HG03039 (cell line): ENCODE measurements at regions not wholly inside any gene's neighbourhood (a gene's known extent, or its start where the extent isn't known, plus 50 kb on each side); places are given as distances from the start of the nearest gene placed in this dataset.
"Not testable (repeated sequence)": the region's sequence is repeated elsewhere in the genome, so short reads cannot be mapped to it uniquely, and the experiment has no call there.

ENCODE experiments used
- ATAC-seq: cut with Tn5 transposase; IDR thresholded peaks from one replicate; pipeline ENCODE4 v1.9.1; 2021; ENCODE audit warnings: mild to moderate bottlenecking, moderate library complexity; ENCODE audit not compliant: unreplicated experiment

- no peak for ATAC-seq
These were observed 147.0 kb upstream of the OR4E1 start for GRCh38 chr14:21820631-21821030.

DNA sequence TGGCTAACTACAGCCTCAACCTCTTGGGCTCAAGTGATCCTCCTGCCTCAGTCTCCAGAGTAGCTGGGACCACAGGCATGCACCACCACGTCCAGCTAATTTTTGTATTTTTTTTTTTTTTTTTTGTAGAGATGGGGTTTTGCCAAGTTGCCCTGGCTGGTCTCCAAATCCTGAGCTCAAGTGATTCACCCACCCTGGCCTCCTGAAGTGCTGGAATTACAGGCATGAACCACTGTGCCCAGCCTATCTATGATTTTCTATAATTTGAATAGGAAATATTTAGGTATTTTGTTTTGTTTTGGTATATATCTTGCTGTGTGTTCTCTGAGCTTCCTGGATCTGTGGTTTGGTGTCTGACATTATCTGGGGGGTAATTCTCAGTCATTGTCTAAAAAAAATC is 146.3 kb upstream of the OR4E1 start:
- ATAC-seq, result not testable (repeated sequence)

GRCh38 chr14:21817010-21817409 is 143.4 kb upstream of the OR4E1 start:
- ATAC-seq, result not testable (repeated sequence)

- no peak for ATAC-seq
These were observed 134.4 kb upstream of the OR4E1 start for GRCh38 chr14:21807975-21808374.

- no peak for ATAC-seq
These were observed 131.4 kb upstream of the OR4E1 start for GRCh38 chr14:21804981-21805380.

DNA sequence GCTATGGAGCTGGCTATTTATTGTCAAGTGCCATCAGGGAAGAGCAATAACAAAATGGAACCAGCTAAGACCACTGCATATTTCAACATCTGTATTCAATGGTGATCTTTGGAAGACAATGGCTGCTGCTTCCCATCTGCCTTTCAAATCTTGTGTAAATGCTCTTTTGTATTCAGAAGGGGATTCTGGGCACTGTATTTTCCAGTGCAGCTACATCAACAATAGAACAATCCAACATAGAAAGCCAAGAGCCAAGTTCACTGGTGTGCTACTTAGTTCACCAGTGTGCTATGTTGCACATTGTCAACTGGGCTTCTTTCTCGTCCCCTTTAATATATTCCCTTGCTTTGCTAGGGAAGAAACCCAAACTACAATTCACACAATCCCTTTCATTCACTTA is 128.8 kb upstream of the OR4E1 start:
- ATAC-seq, result no peak

DNA sequence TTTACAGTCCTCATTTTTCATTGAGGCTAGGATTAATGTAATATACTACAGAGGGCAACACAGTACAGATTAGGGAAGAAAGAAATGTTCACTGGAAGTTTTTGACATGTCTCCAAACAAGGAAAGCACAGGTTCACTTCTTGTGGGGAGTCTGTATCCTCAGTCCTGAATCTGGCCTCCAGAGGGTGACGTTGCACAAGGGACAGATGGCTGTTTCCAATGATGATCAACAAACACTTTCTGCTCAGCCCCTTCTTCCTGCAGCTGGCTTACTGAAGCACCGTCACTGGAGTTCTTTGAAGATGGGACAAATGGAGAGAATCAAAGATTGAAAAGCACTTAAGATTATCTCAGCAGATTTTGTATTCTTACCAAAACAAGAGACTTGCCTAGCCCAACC is 123.3 kb upstream of the OR4E1 start:
- no peak for ATAC-seq

DNA sequence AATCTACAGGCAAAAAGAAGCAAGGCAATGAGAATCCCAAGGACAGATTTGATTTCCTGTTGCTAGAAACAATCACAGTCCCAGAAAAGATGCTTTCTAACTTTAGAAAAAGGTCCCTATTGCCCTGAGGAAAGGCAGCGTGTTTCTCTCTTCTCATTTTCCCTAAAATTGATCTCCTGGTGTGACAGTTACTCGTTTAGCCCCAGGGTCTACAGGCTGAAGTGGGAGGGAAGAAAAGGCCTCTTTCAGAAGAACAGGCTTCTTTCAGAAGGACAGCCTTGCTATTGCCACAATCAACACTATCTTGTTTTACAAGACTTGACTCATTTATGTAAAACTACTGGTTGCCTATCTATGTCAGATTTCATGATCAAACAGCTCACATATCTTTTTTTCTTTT is 121.8 kb upstream of the OR4E1 start:
- no peak for ATAC-seq

- ATAC-seq, result no peak
These were observed 118.1 kb upstream of the OR4E1 start for GRCh38 chr14:21791749-21792148.

DNA sequence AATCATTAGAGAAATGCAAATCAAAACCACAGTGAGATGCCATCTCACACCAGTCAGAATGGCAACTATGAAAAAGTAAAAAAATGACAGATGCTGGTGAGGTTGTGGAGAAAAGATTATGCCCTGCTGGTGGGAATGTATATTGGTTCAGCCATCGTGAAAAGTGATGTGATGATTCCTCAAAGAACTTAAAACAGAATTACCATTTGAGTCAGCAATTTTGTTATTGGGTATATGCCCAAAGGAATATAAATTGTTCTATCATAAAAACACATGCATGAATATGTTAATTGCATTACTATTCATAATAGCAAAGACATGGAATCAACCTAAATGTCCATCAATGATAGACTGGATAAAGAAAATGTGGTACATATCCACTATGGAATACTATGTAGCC is 115.1 kb upstream of the OR4E1 start:
- not testable (repeated sequence) for ATAC-seq

GRCh38 chr14:21787242-21787641 is 113.6 kb upstream of the OR4E1 start:
- ATAC-seq, result not testable (repeated sequence)

- ATAC-seq, result no peak
These were observed 107.9 kb upstream of the OR4E1 start for GRCh38 chr14:21781543-21781942.

DNA sequence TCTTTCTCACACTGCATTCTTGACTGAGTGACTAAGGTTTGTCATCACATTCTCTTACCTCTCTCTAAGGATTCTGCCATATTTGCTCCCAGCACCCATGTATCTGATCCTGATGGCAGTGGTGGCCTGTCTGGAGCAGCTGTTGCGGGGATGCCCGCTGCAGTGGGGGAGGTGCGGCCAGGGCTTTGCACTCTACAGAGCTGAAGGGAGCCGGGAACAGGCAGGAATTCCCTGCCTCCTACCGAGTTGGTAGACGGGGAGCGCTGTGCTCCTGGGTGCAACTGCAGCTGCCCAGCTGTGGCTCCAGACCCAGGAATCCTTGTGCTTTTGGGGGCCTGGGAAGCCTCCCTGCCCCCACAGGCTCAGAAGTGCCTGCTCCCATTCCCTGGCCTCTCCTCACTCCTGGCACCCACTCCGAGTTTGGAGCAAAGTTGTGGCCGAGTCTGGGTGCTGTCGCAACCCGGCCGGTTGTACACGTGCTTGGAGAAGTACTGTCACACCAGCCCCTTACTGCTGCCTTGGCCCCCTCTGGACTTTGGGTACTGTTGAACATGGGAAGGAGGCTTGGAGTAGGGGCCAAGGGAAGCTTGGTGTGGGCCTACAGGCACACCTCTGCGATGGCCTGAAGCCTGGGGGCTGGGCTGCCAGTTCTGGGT is 106.9 kb upstream of the OR4E1 start:
- ATAC-seq, result no peak

- ATAC-seq, result no peak
These were observed 98.1 kb upstream of the OR4E1 start for GRCh38 chr14:21771671-21772070.

DNA sequence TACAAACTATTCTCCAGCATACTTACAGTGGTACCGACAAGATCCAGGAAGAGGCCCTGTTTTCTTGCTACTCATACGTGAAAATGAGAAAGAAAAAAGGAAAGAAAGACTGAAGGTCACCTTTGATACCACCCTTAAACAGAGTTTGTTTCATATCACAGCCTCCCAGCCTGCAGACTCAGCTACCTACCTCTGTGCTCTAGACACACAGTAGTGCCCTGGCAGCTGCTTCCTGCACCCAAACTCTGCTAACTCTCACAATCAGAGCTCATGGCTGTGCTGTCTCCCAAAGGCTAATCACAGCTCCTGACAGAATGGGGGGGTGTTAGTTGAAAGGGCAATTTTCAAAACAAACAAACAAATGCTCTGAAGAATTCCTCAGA is 95.2 kb upstream of the OR4E1 start:
- ATAC-seq, result no peak

DNA sequence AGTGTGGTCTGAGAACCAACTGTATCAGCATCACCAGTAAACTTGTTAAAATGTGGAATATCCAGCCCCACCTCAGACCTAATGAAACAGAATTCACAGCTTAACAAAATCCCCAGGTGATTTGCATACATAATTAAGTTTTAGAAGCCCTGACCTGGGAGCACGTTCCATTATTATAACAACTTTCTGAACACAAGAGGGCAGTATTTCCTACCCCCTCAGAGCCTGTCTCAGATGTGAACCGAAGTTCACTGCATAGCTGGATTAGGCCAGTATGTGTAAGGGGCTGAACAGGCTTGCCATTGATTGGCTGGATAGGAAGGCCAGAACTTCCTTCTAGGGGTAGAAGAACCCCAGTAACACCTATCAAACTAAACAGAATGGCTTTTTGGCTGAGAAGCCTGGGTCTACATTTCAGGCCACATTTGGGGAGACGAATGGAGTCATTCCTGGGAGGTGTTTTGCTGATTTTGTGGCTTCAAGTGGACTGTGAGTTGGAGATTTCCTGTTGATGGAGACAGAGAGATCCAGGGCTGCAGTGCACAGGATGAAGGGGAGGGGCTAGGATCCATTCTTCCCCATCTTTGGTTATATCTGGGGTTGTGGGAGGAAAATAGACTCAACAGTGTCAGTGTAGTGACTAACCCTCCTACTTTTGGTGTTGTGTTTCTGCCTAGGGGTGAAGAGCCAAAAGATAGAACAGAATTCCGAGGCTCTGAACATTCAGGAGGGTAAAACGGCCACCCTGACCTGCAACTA is 94.7 kb upstream of the OR4E1 start:
- no peak for ATAC-seq

DNA sequence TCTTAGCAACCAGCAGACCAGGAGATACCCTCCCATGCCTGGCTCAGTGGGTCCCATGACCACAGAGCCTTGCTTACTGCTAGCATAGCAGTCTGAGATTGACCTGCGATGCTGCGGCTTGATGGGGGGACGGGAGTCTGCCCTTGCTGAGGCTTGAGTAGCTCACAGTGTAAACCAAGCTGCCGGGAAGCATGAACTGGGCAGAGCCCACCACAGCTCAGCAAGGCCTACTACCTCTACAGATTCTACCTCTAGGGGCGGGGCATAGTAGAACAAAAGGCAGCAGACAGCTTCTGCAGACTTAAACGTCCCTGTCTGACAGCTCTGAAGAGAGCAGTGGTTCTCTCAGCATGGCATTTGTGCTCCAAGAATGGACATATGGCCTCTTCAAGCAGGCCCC is 86.7 kb upstream of the OR4E1 start:
- ATAC-seq, result not testable (repeated sequence)

GRCh38 chr14:21749306-21749868 is 75.8 kb upstream of the OR4E1 start:
- ATAC-seq, result no peak

DNA sequence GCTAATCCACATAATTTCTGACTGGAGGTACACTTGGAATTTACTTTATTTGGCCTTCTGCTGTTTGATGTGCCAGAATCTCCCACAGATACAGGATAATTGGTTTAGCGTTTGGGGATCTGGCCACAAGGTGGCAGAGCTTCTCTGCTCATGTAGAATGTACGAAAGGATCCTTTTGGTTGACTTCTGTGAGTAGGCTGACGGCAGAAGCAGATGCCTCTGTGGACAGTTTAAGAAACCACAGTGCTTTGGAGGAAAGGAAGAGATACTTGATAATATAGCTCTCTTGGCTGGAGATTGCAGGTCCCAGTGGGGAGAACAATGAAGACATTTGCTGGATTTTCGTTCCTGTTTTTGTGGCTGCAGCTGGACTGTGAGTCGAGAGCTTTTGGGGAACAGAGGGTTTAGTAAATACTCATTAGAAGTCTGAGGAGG is 75.3 kb upstream of the OR4E1 start:
- no peak for ATAC-seq

DNA sequence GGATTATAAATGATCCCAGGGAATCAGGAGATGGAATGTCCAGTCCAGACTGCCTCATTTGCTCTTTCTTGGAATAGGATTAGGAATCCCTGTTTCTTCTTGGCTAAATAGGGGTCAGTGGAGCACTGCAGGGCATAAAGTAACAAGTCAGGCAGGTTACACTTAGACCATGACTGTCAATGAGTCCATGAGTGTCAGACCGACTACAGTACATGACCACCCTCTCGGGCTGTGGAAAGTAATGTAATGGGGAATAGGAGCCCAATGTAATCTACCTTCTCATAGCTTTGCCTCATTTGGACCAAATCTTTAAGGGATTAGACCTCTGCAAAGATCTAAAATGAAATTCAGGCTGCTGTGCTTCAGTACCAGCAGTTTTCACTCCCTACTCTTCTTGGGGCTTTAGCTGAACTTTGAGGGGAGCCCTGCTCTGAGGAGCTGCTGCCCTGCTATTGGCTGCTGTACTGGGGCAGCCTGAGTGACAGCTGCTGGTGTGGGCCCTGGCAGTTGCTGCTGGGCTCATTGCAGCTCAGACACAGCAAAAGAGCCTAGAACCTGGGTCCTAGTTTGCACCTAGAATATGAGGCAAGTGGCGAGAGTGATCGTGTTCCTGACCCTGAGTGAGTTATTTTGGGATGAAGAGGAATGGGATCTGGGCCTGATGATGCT is 62.2 kb upstream of the OR4E1 start:
- ATAC-seq, result no peak

DNA sequence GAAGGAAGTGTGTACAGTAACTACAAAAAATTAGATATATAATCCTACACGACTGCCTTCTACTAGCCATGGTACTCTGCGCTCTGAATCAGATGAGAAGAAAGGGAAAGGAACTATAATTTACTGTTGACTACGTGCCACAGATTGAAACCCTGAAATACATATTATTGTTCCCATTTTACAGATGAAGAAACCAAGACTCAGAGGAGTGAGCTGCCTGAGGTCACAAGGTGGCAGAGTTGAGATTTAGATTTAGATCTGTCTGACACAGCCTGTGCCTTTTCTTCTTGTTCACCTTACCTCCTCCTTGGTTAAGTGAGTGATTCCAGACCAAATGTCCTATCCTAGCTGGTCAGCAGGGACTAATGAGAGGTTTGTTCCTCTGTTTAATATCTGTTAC is 61.6 kb upstream of the OR4E1 start:
- ATAC-seq, result no peak
